Fibroblast of lung (primary cell): ENCODE measurements at regions not wholly inside any gene's neighbourhood (a gene's known extent, or its start where the extent isn't known, plus 50 kb on each side); places are given as distances from the start of the nearest gene placed in this dataset.

Experiments
- CTCF ChIP-seq, 2 donors: IDR thresholded peaks in 1 of 2; conservative IDR thresholded peaks in 1 of 2; 1 replicate in 1 of 2; 2 replicates in 1 of 2; pipeline ENCODE4 v1.5.1; 2011 to 2012; ENCODE audit warnings: low read length in 2 of 2, control low read depth in 1 of 2, inconsistent platforms in 1 of 2, low read depth in 1 of 2, mild to moderate bottlenecking in 1 of 2
- EZH2 ChIP-seq: IDR thresholded peaks from 2 replicates; pipeline ENCODE4 v1.5.1; 2012; ENCODE audit warnings: low read length, control low read depth, mild to moderate bottlenecking; ENCODE audit errors: missing control alignments

GRCh38 chr12:3977621-3978020 is 104.4 kb upstream of the PARP11 start:
- TF ChIP-seq CTCF (conservative IDR thresholded peaks at IDR 0.05 in 1 of 2, IDR thresholded peaks at IDR 0.05 in 1 of 2; ENCODE audit: low read depth in 1 of 2, low read length in 2 of 2) = no peak
- TF ChIP-seq EZH2 = no peak
